ENCODE measurements at regions not wholly inside any gene's neighbourhood (a gene's known extent, or its start where the extent isn't known, plus 50 kb on each side); places are given as distances from the start of the nearest gene placed in this dataset.
A peak's percentile ranks its signal among the peaks of the same experiment; 100 is the strongest.

DNA sequence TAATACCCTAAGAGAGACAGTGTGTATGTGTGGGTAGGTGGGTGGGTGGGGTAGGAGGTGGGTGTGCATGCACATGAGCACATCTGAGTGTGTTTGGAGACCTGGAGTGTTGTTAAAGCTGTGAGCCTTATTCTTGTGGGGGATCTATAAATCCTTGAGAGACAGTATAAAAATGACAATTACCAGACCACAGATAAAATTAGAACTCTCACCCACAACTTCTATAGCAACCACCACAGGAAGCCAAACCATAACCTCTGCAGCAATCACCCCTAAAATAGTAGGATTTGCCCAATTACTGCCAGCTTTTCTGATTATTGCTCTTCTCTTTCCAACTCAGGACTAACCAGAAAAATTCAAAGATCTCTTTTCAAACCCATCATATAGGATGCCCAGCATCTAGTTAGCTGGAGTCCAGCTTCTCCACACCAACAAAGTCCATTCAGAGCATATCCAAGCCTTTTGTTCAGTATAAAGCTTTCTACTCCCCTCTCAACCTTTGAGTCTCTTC is 93.4 kb upstream of the SLITRK1 start:
- in situ Hi-C loops (cut with MboI; ENCODE audit: low pct_unique_long_range_greater_than_20kb, low sequenced_read_pairs), result no loop called here
- peak; percentile 18 for DNase-seq

DNA sequence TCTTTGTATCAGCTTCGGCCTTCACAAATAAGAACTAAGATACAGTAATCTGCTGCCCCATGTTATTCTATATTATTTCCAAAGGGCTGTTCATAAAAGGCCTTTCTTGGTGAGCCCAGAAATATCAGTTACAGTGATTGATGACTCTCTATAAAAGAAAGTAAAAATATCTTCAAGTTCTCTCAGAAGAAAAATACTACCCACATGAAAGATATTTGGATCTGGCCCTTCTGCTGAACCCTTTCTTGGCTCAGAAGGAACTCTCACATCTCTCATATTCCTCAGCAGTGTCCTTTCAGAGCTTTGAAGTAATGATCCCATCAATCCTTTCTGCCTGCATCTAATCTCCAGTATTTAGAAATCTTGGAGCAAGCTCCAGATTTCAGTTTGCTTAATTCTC is 76.3 kb upstream of the SLITRK1 start:
- in situ Hi-C loops (cut with MboI; ENCODE audit: low pct_unique_long_range_greater_than_20kb, low sequenced_read_pairs), result no loop called here
- no peak for DNase-seq

GRCh38 chr13:83955011-83955410 is 72.7 kb upstream of the SLITRK1 start:
- no peak for DNase-seq
- in situ Hi-C loops (cut with MboI; ENCODE audit: low pct_unique_long_range_greater_than_20kb, low sequenced_read_pairs), result no loop called here

GRCh38 chr13:83953916-83954315 is 71.6 kb upstream of the SLITRK1 start:
- in situ Hi-C loops (cut with MboI; ENCODE audit: low pct_unique_long_range_greater_than_20kb, low sequenced_read_pairs), result no loop called here
- DNase-seq, result no peak

DNA sequence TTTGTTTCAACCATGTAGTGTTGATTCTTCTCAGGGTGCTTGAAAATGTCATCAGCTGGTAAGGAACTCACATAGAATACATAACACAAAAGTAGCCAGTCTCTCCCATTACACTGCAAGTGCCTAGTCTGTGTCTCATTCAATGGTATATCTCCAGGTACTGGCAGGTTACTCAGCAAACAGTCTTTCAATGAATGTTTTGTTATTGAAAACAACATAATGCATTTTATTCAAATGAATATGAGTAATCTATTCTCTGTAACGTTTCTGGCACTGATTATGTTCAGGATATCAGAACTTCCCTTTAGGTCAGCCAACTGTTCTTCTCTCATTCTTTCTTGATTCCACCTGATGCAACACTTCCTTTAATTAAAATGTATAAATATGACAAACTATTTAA is 68.0 kb upstream of the SLITRK1 start:
- in situ Hi-C loops (cut with MboI; ENCODE audit: low pct_unique_long_range_greater_than_20kb, low sequenced_read_pairs), result no loop called here

DNA sequence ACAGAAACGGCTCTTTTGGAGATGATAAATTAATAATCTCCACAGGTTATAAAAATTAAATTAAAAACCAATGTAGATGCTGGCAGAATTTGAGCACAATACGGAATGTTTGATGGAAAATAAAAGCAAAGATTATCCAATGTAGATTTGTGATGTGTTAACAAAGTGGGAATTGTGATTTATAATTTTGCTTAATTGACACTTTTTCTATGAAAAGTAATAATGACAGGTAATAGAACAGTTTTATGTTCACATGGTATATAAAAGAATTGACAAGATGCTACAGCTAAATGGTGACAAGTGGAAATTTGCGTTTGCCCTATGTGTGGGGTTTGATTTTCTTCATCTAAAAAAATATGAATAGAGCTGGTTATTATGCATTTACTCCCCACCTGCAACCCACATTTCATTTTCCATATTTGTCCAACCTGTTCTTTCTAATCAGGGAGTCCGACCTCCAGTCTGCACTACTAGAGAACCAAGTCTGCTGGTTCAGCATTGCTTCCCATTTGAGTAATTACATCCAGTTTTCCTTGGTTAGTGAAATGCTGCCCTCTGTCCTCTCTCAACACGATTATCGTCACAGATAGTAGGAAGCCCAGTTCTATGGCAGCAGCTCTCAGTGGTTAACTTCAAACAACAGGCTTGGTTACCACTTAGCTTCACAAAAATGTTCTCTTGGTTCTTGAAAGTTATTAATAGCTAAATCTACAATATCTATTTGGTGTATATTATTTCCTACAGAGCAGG is 61.4 kb upstream of the SLITRK1 start:
- in situ Hi-C loops (cut with MboI; ENCODE audit: low pct_unique_long_range_greater_than_20kb, low sequenced_read_pairs), result no loop called here
- no peak for DNase-seq

More for the DNA sequence above, 68.0 kb upstream of the SLITRK1 start:
- DNase-seq, result no peak

DNA sequence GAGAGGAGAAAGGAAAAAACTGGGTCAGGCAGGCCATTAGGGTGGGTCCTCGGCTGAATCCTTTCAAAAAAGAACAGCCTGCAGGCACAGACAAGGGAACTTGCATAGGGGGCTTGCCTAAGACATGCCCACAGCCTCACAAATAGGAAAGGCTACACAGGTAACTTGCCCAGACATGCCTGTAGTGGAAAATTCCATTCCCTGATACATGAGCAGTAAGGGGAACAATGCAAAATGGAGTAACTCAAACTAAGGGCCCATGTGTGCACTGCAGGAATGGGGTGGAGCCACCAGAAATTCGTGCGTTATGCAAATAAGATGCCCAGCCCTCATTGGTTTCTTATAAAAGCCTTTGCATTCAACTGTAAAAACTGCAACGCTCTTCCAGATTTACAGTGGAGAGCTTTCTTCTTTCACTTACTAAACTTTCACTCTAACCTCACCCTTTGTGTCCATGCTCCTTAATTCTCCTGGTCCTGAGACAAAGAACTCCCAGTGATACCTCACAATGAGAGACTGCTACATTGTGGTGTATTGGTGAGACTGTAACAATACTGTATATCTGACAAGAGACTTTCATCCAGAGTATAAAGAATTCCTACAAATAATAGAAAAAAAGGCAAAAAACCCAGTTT is 59.5 kb upstream of the SLITRK1 start:
- DNase-seq, result peak; percentile 19
- in situ Hi-C loops (cut with MboI; ENCODE audit: low pct_unique_long_range_greater_than_20kb, low sequenced_read_pairs), result no loop called here

DNA sequence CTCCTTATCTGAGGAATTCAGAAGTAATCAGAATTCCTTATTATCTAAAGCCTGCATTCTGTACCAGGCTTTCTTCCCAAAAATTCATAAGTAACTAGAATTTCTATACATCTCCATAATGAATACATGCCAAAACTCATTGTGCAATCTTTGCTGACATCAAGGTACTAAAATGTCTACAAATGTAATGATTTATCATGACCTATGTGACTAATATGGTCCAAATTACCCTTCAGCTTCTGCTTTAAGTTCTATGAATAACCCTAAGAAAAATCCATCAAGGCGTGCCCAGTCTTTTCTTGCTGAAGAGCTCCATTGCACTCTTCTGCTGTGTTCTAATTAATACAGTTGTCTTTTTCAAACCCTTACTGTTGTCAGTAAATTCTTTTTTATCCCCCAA is 58.5 kb upstream of the SLITRK1 start:
- in situ Hi-C loops (cut with MboI; ENCODE audit: low pct_unique_long_range_greater_than_20kb, low sequenced_read_pairs), result no loop called here
- no peak for DNase-seq

GRCh38 chr13:83937579-83937978 is 55.3 kb upstream of the SLITRK1 start:
- no peak for DNase-seq
- in situ Hi-C loops (cut with MboI; ENCODE audit: low pct_unique_long_range_greater_than_20kb, low sequenced_read_pairs), result no loop called here

- in situ Hi-C loops (cut with MboI; ENCODE audit: low pct_unique_long_range_greater_than_20kb, low sequenced_read_pairs), result no loop called here
- DNase-seq, result no peak
Observed at GRCh38 chr13:83935566-83935965, 53.3 kb upstream of the SLITRK1 start.

All from KBM-7 (cell line).